ENCODE measurements at regions not wholly inside any gene's neighbourhood (a gene's known extent, or its start where the extent isn't known, plus 50 kb on each side); places are given as distances from the start of the nearest gene placed in this dataset.

- TF ChIP-seq, protein P1, sequence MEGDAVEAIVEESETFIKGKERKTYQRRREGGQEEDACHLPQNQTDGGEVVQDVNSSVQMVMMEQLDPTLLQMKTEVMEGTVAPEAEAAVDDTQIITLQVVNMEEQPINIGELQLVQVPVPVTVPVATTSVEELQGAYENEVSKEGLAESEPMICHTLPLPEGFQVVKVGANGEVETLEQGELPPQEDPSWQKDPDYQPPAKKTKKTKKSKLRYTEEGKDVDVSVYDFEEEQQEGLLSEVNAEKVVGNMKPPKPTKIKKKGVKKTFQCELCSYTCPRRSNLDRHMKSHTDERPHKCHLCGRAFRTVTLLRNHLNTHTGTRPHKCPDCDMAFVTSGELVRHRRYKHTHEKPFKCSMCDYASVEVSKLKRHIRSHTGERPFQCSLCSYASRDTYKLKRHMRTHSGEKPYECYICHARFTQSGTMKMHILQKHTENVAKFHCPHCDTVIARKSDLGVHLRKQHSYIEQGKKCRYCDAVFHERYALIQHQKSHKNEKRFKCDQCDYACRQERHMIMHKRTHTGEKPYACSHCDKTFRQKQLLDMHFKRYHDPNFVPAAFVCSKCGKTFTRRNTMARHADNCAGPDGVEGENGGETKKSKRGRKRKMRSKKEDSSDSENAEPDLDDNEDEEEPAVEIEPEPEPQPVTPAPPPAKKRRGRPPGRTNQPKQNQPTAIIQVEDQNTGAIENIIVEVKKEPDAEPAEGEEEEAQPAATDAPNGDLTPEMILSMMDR (IDR thresholded peaks at IDR 0.05) = no peak
- TF ChIP-seq EP300 (IDR thresholded peaks at IDR 0.05) = no peak
- TF ChIP-seq POLR2A (IDR thresholded peaks at IDR 0.05) = no peak
Observed at GRCh38 chr11:105553025-105553424, 56.8 kb upstream of the GRIA4 start.
